ENCODE measurements at regions not wholly inside any gene's neighbourhood (a gene's known extent, or its start where the extent isn't known, plus 50 kb on each side); places are given as distances from the start of the nearest gene placed in this dataset.

- no peak for DNase-seq
These were observed 804.5 kb upstream of the SOX9 start for GRCh38 chr17:71316176-71316897.

GRCh38 chr17:71320009-71320796 is 800.6 kb upstream of the SOX9 start:
- no peak for DNase-seq

DNA sequence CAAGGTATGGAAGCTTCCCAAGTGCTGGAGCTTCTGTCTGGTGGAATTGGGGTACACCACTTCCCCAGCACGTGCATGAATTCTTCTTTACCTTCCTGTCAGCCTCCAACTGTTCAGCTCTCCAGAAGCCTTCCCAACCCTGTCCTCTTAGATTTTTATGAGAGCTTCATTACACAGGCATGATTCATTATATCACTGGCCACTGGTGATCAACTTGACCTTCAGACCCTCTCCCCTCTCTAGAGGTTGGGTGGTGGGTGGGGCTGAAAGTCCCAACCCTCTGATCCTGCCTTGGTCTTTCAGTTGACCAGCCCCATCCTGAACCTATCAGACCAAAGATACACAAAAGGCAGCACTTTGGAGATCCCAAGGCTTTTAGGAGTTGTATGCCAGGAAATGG is 795.7 kb upstream of the SOX9 start:
- DNase-seq, result no peak

DNA sequence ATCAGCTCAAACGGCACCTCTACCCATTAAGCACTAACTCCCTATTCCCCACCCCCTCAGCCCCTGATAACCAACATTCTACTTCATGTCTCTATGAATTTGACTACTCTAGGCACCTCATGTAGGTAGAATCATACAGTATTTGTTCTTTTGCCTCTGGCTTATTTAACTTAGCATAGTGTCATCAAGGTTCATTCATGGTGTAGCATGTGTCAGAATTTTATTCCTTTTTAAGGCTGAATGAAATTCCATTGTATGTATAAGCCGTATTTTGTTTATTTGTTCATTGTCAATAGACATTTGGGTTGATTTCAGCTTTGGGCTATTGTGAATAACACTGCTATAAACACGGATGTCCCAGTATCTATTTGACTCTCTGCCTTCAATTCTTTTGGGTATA is 794.9 kb upstream of the SOX9 start:
- DNase-seq, result no peak

- DNase-seq, result no peak
These were observed 793.3 kb upstream of the SOX9 start for GRCh38 chr17:71327376-71328059.

DNA sequence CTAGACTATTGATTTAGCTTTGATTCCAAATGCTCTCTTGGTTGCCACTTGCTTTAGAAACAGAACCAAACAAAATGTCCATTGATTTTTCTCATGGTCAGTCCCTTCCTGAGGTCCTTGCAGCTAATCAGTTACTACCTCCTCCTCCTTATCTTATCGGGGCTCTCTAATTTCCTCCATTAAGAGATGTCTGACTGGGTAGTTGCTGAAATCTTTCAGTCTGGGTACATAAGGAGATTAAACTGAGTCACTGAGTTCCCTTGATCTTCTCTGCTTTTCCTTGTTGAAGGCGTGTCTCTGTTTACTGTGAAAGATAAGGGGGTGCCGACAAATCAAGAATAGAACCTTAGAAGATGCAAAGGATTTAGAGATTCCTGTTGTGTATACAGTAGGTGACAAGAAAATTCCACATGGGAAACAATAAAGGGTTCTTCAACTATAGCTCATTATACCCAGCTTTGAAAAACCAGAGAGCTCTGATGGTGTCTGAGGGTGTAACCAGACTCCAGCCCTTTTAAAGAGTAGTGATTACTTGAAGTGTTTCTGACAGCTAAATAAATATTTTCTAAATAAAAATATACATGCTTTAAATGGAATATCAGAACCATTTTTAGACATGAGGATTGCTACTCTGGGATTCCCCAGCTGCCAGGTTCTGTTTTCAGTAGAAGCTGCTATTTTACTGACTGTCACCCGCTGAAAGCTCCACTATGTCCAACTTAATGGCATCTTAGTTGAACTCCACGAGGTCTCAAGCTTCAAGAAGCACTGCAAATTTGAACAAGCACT is 791.3 kb upstream of the SOX9 start:
- DNase-seq, result no peak

- DNase-seq, result no peak
These were observed 790.8 kb upstream of the SOX9 start for GRCh38 chr17:71330099-71330375.

GRCh38 chr17:71331754-71332325 is 789.0 kb upstream of the SOX9 start:
- no peak for DNase-seq

- DNase-seq, result no peak
These were observed 786.6 kb upstream of the SOX9 start for GRCh38 chr17:71334048-71334751.

DNA sequence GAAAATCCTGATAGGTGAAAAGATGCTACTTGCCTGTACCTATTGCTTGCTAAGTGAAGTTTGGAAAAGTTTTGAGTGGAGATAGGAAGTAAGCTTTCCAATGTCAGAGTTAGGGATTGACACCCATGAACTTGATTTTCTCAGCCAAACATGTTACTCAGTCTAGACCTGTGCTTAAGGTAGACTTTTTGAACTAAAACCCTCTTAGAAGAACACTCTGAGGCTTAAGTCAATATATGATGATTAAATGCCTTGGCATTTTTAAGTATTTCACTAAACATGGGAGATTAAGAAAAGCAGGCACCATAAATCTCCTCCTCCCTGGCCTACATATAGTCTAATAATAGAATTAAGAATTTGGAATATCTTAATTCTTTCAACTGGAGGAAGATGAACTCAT is 785.6 kb upstream of the SOX9 start:
- DNase-seq, result no peak

DNA sequence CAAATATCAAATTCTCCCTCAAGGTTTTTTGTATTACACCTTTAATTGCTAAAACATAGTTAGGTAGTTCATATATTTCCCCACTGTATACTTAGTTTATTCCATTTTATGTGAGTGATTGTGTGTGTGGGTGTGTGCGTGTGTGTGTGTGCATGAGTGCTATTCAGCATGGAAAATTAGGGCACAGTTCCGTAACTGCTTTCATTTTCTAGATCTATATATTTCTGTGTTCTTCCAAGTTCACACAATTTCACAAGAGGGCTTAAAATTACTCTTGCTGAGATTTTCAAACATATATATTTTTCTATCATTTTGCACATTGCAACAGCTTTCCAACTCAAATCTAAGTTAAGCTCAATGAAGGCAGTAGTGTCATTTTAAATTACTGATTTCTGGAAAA is 782.9 kb upstream of the SOX9 start:
- no peak for DNase-seq

DNA sequence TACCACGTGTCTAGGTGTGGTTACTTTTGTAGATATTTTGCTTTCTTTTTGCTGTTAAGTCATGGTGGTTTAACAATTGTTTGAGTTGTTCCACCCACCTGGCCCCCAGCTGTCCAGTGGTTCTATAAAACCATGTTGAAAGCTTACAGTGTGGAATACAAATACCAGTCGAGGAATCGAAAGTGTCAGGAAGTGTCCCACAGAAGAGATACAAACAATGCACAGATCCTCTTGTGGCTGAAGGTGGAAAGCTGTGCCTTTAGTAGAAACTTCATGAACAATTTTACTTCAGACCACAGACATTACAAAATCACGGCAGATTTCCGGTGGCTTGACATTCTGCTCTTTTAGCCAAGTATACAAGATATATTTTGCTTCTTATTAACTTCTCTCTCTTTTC is 782.4 kb upstream of the SOX9 start:
- DNase-seq, result no peak

DNA sequence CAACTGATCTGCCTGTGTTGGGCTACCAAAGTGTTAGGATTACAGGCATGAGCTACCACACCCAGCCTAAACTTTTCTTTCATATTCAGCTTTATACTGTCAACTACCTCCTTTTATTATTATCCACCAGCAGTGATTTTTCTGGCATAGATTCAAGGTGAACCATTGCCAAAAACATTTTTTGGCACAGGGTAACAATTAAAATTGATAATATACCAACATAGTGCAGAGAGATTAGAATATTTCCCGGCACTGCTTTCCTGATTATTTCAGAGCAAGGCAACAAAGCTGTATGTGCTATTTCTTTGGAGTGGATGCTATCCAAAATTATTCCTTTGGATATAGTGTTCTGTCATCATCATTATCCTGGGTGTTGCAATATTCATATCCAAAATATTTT is 781.6 kb upstream of the SOX9 start:
- DNase-seq, result no peak

- DNase-seq, result no peak
These were observed 778.1 kb upstream of the SOX9 start for GRCh38 chr17:71342737-71343136.

GRCh38 chr17:71349908-71350600 is 770.8 kb upstream of the SOX9 start:
- DNase-seq, result no peak

GRCh38 chr17:71360301-71360700 is 760.5 kb upstream of the SOX9 start:
- DNase-seq, result no peak

DNA sequence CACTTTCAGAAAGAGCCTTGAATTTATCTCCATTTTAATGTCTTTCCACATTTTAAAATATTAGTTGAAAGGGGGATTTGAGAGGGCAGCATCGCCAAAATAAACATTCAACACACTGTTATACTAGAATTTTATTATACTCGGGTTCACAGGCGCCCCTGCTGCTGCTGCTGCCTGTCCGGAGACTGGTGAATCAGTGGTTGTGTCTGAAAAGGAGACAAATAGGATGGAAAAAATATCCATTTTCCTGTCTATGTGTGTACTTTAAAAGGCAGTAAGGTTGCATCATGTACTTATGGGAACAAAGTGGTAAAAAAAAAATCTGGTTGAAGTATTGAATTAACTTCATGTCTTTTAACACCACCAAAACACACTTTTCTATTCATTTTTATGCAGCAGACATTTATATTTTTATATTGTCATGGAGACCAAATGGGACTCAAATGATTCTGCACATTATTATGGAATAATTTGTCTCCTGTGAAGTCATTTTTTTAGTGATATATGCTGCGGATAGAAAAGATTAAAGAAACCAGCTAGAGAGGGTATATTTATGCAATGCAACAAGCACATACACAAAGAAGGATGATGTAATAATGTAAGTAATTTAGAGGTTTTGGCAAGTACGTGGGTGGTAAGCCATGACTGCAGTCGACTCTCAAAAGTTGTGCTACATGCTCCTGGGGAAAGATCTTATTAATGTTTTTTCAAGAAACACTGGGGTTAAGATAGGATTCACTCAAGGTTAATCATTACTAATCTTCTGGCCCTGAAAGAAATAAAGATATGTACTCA is 759.0 kb upstream of the SOX9 start:
- DNase-seq, result no peak

DNA sequence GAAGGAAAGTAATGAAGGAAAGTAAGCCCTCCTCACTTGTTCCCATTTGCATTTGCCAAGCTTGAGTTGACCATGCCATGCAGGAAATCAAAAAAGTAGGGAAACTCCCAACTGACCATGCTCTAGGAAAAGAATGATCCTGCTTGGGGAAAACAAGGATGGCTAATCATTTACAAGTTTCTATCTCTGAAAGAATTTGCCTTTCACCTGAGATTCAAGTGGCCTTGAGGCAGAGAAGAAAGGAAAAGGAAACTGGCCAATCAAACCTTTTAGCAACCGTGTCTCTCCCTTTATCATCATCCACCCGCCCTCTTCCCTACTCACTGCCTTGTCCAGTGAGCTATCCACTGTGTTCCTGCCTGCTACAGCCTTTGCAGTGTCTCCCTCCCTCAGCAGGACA is 757.2 kb upstream of the SOX9 start:
- no peak for DNase-seq

DNA sequence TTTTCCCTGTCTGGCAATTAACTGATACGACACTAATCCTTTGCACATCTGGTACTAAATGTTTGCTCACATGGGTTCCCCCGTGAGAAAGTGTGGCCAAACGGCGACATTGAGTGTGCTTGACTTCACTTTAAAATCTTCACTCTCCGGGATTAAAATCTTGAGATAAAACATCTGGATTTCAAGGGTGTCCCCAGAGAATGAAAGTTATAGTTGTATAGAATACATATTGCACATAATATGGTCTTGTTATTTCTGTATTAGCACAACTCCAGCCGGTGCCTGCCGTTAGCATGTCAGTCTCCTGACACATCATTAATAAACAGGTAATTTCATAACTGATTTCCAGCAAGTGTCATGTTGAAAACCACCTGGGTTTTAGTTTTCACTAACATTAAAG is 749.0 kb upstream of the SOX9 start:
- no peak for DNase-seq

DNA sequence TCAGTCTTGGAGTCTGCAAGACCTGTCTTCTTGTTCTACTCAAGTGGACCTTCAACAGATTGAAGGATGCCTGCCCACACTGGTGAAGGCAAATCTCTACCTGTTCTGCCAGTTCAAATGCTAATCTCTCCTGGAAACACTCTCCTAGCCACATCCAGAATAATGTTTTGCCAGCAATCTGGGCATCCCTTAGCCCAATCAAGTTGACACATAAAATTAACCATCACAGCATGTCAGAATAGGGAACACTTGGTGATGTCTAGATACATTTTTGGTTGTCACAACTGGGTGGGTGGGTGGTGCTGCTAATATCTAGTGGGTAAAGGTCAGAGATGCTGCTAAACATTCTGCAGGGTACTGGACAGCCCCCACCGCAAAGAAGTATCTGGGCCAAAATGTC is 744.9 kb upstream of the SOX9 start:
- no peak for DNase-seq

GRCh38 chr17:71376933-71377332 is 743.9 kb upstream of the SOX9 start:
- DNase-seq, result no peak

Measured in activated naive CD4-positive, alpha-beta T cell treated with anti-CD3 and anti-CD28 coated beads, Interleukin-2, amount 50 U/mL, for 16 hours (primary cell).